Stimulated activated CD4-positive, alpha-beta T cell treated with anti-CD3 and anti-CD28 coated beads, Interleukin-15, amount 100 ng/mL, for 24 hours (primary cell): ENCODE measurements at regions not wholly inside any gene's neighbourhood (a gene's known extent, or its start where the extent isn't known, plus 50 kb on each side); places are given as distances from the start of the nearest gene placed in this dataset.
"Not testable (repeated sequence)": the region's sequence is repeated elsewhere in the genome, so short reads cannot be mapped to it uniquely, and the experiment has no call there.

Experiments
- DNase-seq: peaks from one replicate; pipeline ENCODE4 v3.0.0-alpha.2; 2020

GRCh38 chr12:127590868-127591267 lies 676.1 kb upstream of the TMEM132C start:
- DNase-seq: no peak

GRCh38 chr12:127592245-127592644 lies 674.7 kb upstream of the TMEM132C start:
- no peak for DNase-seq

GRCh38 chr12:127594351-127594970 lies 672.5 kb upstream of the TMEM132C start:
- no peak for DNase-seq

GRCh38 chr12:127595506-127595905 lies 671.5 kb upstream of the TMEM132C start:
- DNase-seq: no peak

- no peak for DNase-seq
These were observed 670.1 kb upstream of the TMEM132C start for GRCh38 chr12:127596891-127597290.

- no peak for DNase-seq
These were observed 667.5 kb upstream of the TMEM132C start for GRCh38 chr12:127599436-127599835.

GRCh38 chr12:127600211-127600610 lies 666.8 kb upstream of the TMEM132C start:
- no peak for DNase-seq

- DNase-seq: no peak
These were observed 660.4 kb upstream of the TMEM132C start for GRCh38 chr12:127606476-127607015.

- no peak for DNase-seq
These were observed 659.7 kb upstream of the TMEM132C start for GRCh38 chr12:127607146-127607725.

GRCh38 chr12:127608359-127608758 lies 658.6 kb upstream of the TMEM132C start:
- DNase-seq: not testable (repeated sequence)

- no peak for DNase-seq
These were observed 653.9 kb upstream of the TMEM132C start for GRCh38 chr12:127613056-127613455.

GRCh38 chr12:127619869-127620734 lies 646.9 kb upstream of the TMEM132C start:
- no peak for DNase-seq

GRCh38 chr12:127620735-127621355 lies 646.1 kb upstream of the TMEM132C start:
- DNase-seq: no peak

- DNase-seq: no peak
These were observed 645.6 kb upstream of the TMEM132C start for GRCh38 chr12:127621366-127621765.

GRCh38 chr12:127623362-127623761 lies 643.6 kb upstream of the TMEM132C start:
- no peak for DNase-seq

GRCh38 chr12:127625176-127625771 lies 641.7 kb upstream of the TMEM132C start:
- DNase-seq: no peak

GRCh38 chr12:127628645-127629044 lies 638.3 kb upstream of the TMEM132C start:
- DNase-seq: no peak

GRCh38 chr12:127629066-127629820 lies 637.7 kb upstream of the TMEM132C start:
- no peak for DNase-seq

GRCh38 chr12:127632461-127632860 lies 634.5 kb upstream of the TMEM132C start:
- DNase-seq: no peak

GRCh38 chr12:127635838-127636237 lies 631.1 kb upstream of the TMEM132C start:
- no peak for DNase-seq

GRCh38 chr12:127636882-127637281 lies 630.1 kb upstream of the TMEM132C start:
- DNase-seq: no peak
